Neutrophil (primary cell): ENCODE measurements at regions not wholly inside any gene's neighbourhood (a gene's known extent, or its start where the extent isn't known, plus 50 kb on each side); places are given as distances from the start of the nearest gene placed in this dataset.

Source experiments
- H3K27ac ChIP-seq: fragments of 200-600 bp; sonication (generic); 2 replicates; pipeline ENCODE4 v1.5.1; 2016; ENCODE audit warnings: mild to moderate bottlenecking, moderate library complexity
- H3K27me3 ChIP-seq: fragments of 200-600 bp; sonication (generic); 2 replicates; pipeline ENCODE4 v1.6.0; 2016; ENCODE audit warnings: mild to moderate bottlenecking
- H3K36me3 ChIP-seq: fragments of 200-600 bp; sonication (generic); 2 replicates; pipeline ENCODE4 v1.5.1; 2017
- H3K4me1 ChIP-seq, 2 experiments: fragments of 200-600 bp in 1 of 2; sonication (generic) in 1 of 2; 1 replicate in 1 of 2; 2 replicates in 1 of 2; pipeline versions ENCODE4 v1.5.1 to v1.6.1; 2013 to 2016; ENCODE audit warnings: low read depth in 1 of 2, low read length in 1 of 2, mild to moderate bottlenecking in 1 of 2, moderate library complexity in 1 of 2; ENCODE audit not compliant: control insufficient read depth in 1 of 2, insufficient read depth in 1 of 2
- H3K4me3 ChIP-seq, 2 experiments: fragments of 200-600 bp in 1 of 2; sonication (generic) in 1 of 2; 1 replicate in 1 of 2; 2 replicates in 1 of 2; pipeline ENCODE4 v1.5.1; 2013 to 2016; ENCODE audit warnings: low read depth in 1 of 2, low read length in 1 of 2, mild to moderate bottlenecking in 1 of 2, moderate library complexity in 1 of 2
- H3K9me3 ChIP-seq: fragments of 200-600 bp; sonication (generic); 2 replicates; pipeline ENCODE4 v1.5.1; 2016
- CTCF ChIP-seq: fragments of 200-600 bp; sonication (generic); IDR thresholded peaks from 2 replicates; pipeline ENCODE4 v1.5.1; 2016; ENCODE audit warnings: antibody characterized with exemption

GRCh38 chr9:109948453-109948852 lies 168.5 kb downstream of the PALM2AKAP2 start:
- no peak overlapping the region for H3K4me3 ChIP-seq
- peaks cover 15% of the 10 kb centered on the region for H3K27me3 ChIP-seq
- TF ChIP-seq CTCF = no peak
- H3K9me3 ChIP-seq = no peaks in the 10 kb centered on the region
- H3K4me1 ChIP-seq = no peaks in the 10 kb centered on the region
- no peak overlapping the region for H3K27ac ChIP-seq
- H3K36me3 ChIP-seq = no peaks in the 10 kb centered on the region

- H3K27me3 ChIP-seq = peaks cover 10% of the 10 kb centered on the region
- H3K27ac ChIP-seq = no peak overlapping the region
- TF ChIP-seq CTCF = no peak
- H3K36me3 ChIP-seq = no peaks in the 10 kb centered on the region
- H3K4me1 ChIP-seq = no peaks in the 10 kb centered on the region
- H3K4me3 ChIP-seq = no peak overlapping the region
- H3K9me3 ChIP-seq = no peaks in the 10 kb centered on the region
Observed at GRCh38 chr9:109950710-109951443, 170.9 kb downstream of the PALM2AKAP2 start.

GRCh38 chr9:109953300-109953699 lies 173.3 kb downstream of the PALM2AKAP2 start:
- H3K36me3 ChIP-seq = no peaks in the 10 kb centered on the region
- no peak overlapping the region for H3K27ac ChIP-seq
- peaks cover 10% of the 10 kb centered on the region for H3K27me3 ChIP-seq
- H3K4me1 ChIP-seq = no peaks in the 10 kb centered on the region
- no peak for TF ChIP-seq CTCF
- H3K9me3 ChIP-seq = no peaks in the 10 kb centered on the region
- no peak overlapping the region for H3K4me3 ChIP-seq

- TF ChIP-seq CTCF = no peak
- Histone ChIP-seq H3K27ac (no peak overlapping the region), H3K9me3 (no peaks in the 10 kb centered on the region), H3K4me3 (no peak overlapping the region), H3K27me3 (peaks cover 10% of the 10 kb centered on the region), H3K4me1 (no peaks in the 10 kb centered on the region), H3K36me3 (no peaks in the 10 kb centered on the region)
Observed at GRCh38 chr9:109953813-109954497, 174.0 kb downstream of the PALM2AKAP2 start.

GRCh38 chr9:109956717-109957440 lies 176.9 kb downstream of the PALM2AKAP2 start:
- Histone ChIP-seq H3K4me1 (no peaks in the 10 kb centered on the region), H3K27ac (no peak overlapping the region), H3K9me3 (no peaks in the 10 kb centered on the region), H3K27me3 (peaks cover 10% of the 10 kb centered on the region), H3K4me3 (no peak overlapping the region), H3K36me3 (no peaks in the 10 kb centered on the region)
- no peak for TF ChIP-seq CTCF
